HFFc6 (cell line): ENCODE measurements at regions not wholly inside any gene's neighbourhood (a gene's known extent, or its start where the extent isn't known, plus 50 kb on each side); places are given as distances from the start of the nearest gene placed in this dataset.

Experiments used
- DNase-seq: peaks from one replicate; pipeline ENCODE4 v3.0.0-alpha.2; 2018
- H3K27ac Mint-ChIP-seq: 2 replicates; pipeline ENCODE4 v1.8.0; 2020; ENCODE audit warnings: mild to moderate bottlenecking, mixed read lengths
- H3K27me3 Mint-ChIP-seq: 2 replicates; pipeline ENCODE4 v1.8.0; 2021; ENCODE audit warnings: mild to moderate bottlenecking, moderate library complexity, mixed read lengths; ENCODE audit not compliant: insufficient read depth
- H3K36me3 Mint-ChIP-seq: 2 replicates; pipeline ENCODE4 v1.8.0; 2021; ENCODE audit warnings: low read depth, mixed read lengths
- H3K4me1 Mint-ChIP-seq: 2 replicates; pipeline ENCODE4 v1.8.0; 2020; ENCODE audit warnings: low read depth, mixed read lengths
- H3K4me3 Mint-ChIP-seq: 2 replicates; pipeline ENCODE4 v1.8.0; 2020; ENCODE audit warnings: mild to moderate bottlenecking, moderate library complexity, mixed read lengths
- H3K9me3 Mint-ChIP-seq: 2 replicates; pipeline ENCODE4 v1.8.0; 2020; ENCODE audit warnings: mild to moderate bottlenecking, mixed read lengths
- CTCF ChIP-seq: fragments of 200-600 bp; sonication (generic); IDR thresholded peaks from 2 replicates; pipeline ENCODE4 v1.5.0; 2021; ENCODE audit warnings: antibody characterized with exemption, mild to moderate bottlenecking

GRCh38 chr10:130741901-130742855 is 569.3 kb downstream of the TCERG1L start:
- Mint-ChIP-seq H3K4me1 (no peaks in the 10 kb centered on the region), H3K4me3 (no peak overlapping the region), H3K27ac (no peak overlapping the region), H3K27me3 (no peaks in the 10 kb centered on the region; the same call in 1 of the 2 replicates), H3K36me3 (peaks cover 13% of the 10 kb centered on the region; the same call in 1 of the 2 replicates), H3K9me3 (peaks cover 64% of the 10 kb centered on the region)
- TF ChIP-seq CTCF = no peak
- DNase-seq = no peak

- TF ChIP-seq CTCF = no peak
- H3K9me3 Mint-ChIP-seq = peaks cover 64% of the 10 kb centered on the region
- H3K36me3 Mint-ChIP-seq = peaks cover 9% of the 10 kb centered on the region; the same call in 1 of the 2 replicates
- DNase-seq = no peak
- no peak overlapping the region for H3K4me3 Mint-ChIP-seq
- no peaks in the 10 kb centered on the region for H3K27me3 Mint-ChIP-seq
- H3K4me1 Mint-ChIP-seq = no peaks in the 10 kb centered on the region
- no peak overlapping the region for H3K27ac Mint-ChIP-seq
Measured at GRCh38 chr10:130742941-130743675, 568.4 kb downstream of the TCERG1L start.

- H3K4me3 Mint-ChIP-seq = no peak overlapping the region
- no peaks in the 10 kb centered on the region for H3K27me3 Mint-ChIP-seq
- H3K27ac Mint-ChIP-seq = no peak overlapping the region
- peaks cover 59% of the 10 kb centered on the region for H3K9me3 Mint-ChIP-seq
- H3K36me3 Mint-ChIP-seq = peaks cover 7% of the 10 kb centered on the region; the same call in 1 of the 2 replicates
- H3K4me1 Mint-ChIP-seq = no peaks in the 10 kb centered on the region
- no peak for TF ChIP-seq CTCF
- DNase-seq = no peak
Measured at GRCh38 chr10:130743751-130744271, 567.7 kb downstream of the TCERG1L start.

- H3K9me3 Mint-ChIP-seq = peaks cover 56% of the 10 kb centered on the region
- no peak overlapping the region for H3K27ac Mint-ChIP-seq
- peaks cover 9% of the 10 kb centered on the region for H3K36me3 Mint-ChIP-seq
- no peak overlapping the region for H3K4me3 Mint-ChIP-seq
- H3K4me1 Mint-ChIP-seq = no peaks in the 10 kb centered on the region
- no peak for TF ChIP-seq CTCF
- DNase-seq = no peak
- H3K27me3 Mint-ChIP-seq = no peaks in the 10 kb centered on the region
Measured at GRCh38 chr10:130744631-130745030, 566.9 kb downstream of the TCERG1L start.

- H3K4me1 Mint-ChIP-seq = no peaks in the 10 kb centered on the region
- no peak overlapping the region for H3K4me3 Mint-ChIP-seq
- H3K27me3 Mint-ChIP-seq = no peaks in the 10 kb centered on the region
- H3K9me3 Mint-ChIP-seq = peaks cover 58% of the 10 kb centered on the region
- no peak overlapping the region for H3K27ac Mint-ChIP-seq
- no peak for DNase-seq
- TF ChIP-seq CTCF = no peak
- H3K36me3 Mint-ChIP-seq = peaks cover 15% of the 10 kb centered on the region
Measured at GRCh38 chr10:130745251-130745650, 566.3 kb downstream of the TCERG1L start.
